GM12878 (cell line): ENCODE measurements at regions not wholly inside any gene's neighbourhood (a gene's known extent, or its start where the extent isn't known, plus 50 kb on each side); places are given as distances from the start of the nearest gene placed in this dataset.
A peak's percentile ranks its signal among the peaks of the same experiment; 100 is the strongest.

Experiments
- BCL3 ChIP-seq: IDR thresholded peaks from 2 replicates; pipeline ENCODE4 v1.6.1; 2011; ENCODE audit warnings: borderline replicate concordance, low read depth, mild to moderate bottlenecking, moderate library complexity, low read length; ENCODE audit not compliant: insufficient read depth, poor library complexity, severe bottlenecking
- CHD1 ChIP-seq: IDR thresholded peaks from 2 replicates; pipeline ENCODE4 v1.6.1; 2012; ENCODE audit warnings: low read depth, low read length, improper control_type of control experiment
- CHD4 ChIP-seq: fragments of 200-600 bp; sonication (generic); IDR thresholded peaks from 2 replicates; pipeline ENCODE4 v1.6.1; 2016; ENCODE audit warnings: mild to moderate bottlenecking
- CUX1 ChIP-seq: IDR thresholded peaks from 2 replicates; pipeline ENCODE4 v1.6.1; 2012; ENCODE audit warnings: improper control_type of control experiment, low read depth, low read length; ENCODE audit not compliant: insufficient replicate concordance
- EED ChIP-seq: sonication (generic); IDR thresholded peaks from 2 replicates; pipeline ENCODE4 v1.6.1; 2016; ENCODE audit warnings: antibody characterized with exemption, low read depth
- FOS ChIP-seq: IDR thresholded peaks from 3 replicates; pipeline ENCODE4 v1.6.1; 2011; ENCODE audit warnings: borderline replicate concordance; ENCODE audit not compliant: insufficient read length; ENCODE audit errors: extremely low read depth
- HDAC2 ChIP-seq: fragments of 200-600 bp; sonication (generic); IDR thresholded peaks from 2 replicates; pipeline ENCODE4 v1.6.1; 2017
- IKZF2 ChIP-seq, 2 experiments: fragments of 450-650 bp; IDR thresholded peaks; 2 replicates each; pipeline ENCODE4 v1.6.1; 2017; ENCODE audit warnings: mild to moderate bottlenecking in 2 of 2, moderate library complexity in 2 of 2
- IRF4 ChIP-seq: IDR thresholded peaks from 2 replicates; pipeline ENCODE4 v1.6.1; 2011; ENCODE audit warnings: low read depth, low read length
- JUNB ChIP-seq: IDR thresholded peaks from 2 replicates; pipeline ENCODE4 v1.6.1; 2016; ENCODE audit warnings: antibody characterized with exemption, mild to moderate bottlenecking
- NFIC ChIP-seq: IDR thresholded peaks from 2 replicates; pipeline ENCODE4 v1.6.1; 2012; ENCODE audit warnings: low read depth, mild to moderate bottlenecking, inconsistent platforms, low read length, moderate library complexity
- RAD21 ChIP-seq: IDR thresholded peaks from 2 replicates; pipeline ENCODE4 v1.6.1; 2011; ENCODE audit warnings: mild to moderate bottlenecking, low read depth, low read length, moderate library complexity; ENCODE audit not compliant: insufficient read depth
- TCF7 ChIP-seq: IDR thresholded peaks from 2 replicates; pipeline ENCODE4 v1.6.1; 2014; ENCODE audit warnings: antibody characterized with exemption, borderline replicate concordance
- ZBTB33 ChIP-seq: fragments of 450-650 bp; IDR thresholded peaks from 2 replicates; pipeline ENCODE4 v1.6.1; 2017; ENCODE audit warnings: mild to moderate bottlenecking
- ZSCAN29 ChIP-seq: fragments of 450-650 bp; IDR thresholded peaks from 2 replicates; pipeline ENCODE4 v1.6.1; 2017; ENCODE audit warnings: mild to moderate bottlenecking, moderate library complexity

GRCh38 chr6:130593200-130593599 lies 227.4 kb downstream of the TMEM200A start (continued):
- no peak for TF ChIP-seq TCF7
- TF ChIP-seq CHD1: no peak
- no peak for TF ChIP-seq CUX1
- peak; percentile 36 to 39; a peak in 2 of 4 replicates for TF ChIP-seq IKZF2 (IDR thresholded peaks at IDR 0.05)
- TF ChIP-seq EED: peak; percentile 72
- TF ChIP-seq FOS: no peak
- no peak for TF ChIP-seq ZSCAN29
- no peak for TF ChIP-seq CHD4
- peak; percentile 45; the same call in 1 of the 2 replicates for TF ChIP-seq NFIC
- TF ChIP-seq IRF4: no peak
- TF ChIP-seq BCL3: no peak
- TF ChIP-seq RAD21: no peak
- TF ChIP-seq ZBTB33: no peak
- TF ChIP-seq JUNB: peak; percentile 56
- TF ChIP-seq HDAC2: no peak
